ENCODE measurements at regions not wholly inside any gene's neighbourhood (a gene's known extent, or its start where the extent isn't known, plus 50 kb on each side); places are given as distances from the start of the nearest gene placed in this dataset.

DNA sequence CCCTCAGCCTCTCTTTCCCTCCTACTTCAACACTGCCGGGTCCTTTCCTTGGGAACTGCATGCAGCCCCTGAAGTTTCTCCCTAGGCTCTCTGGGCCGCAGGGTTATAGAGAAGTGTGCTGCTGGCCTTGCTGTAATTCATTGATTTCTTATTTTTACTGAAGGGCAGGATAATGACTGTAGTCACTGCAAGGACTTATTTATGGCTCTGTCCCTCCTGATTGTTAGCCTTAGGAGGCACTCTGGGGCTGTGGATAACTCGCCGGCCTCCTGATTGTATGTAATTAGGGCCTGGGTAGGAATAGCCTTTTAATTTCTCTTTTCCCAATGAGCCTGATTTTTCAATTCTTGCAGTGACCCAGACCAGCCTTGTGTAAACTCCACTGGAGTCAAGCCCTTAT lies 138.3 kb upstream of the CDH13 start:
- no peak for DNase-seq

DNA sequence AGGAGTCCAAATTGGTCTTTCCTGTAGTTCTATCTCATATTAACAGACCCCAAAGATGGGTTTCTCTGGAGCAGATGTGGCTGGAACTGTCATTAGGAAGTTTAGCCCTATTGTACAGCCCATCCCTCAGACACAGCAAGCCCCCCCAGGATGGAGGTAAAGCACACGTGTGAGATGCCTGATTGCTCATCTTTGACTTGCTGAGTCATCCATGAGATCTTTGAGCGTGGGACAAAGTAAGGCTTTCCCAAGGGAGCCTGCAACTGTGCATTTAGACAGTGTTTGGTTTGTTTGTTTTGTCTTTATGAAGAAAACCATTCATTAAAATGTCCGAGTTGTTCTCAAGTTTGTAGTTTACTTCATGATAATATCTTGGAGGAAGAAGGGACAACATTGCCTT lies 145.3 kb upstream of the CDH13 start:
- DNase-seq, result no peak

DNA sequence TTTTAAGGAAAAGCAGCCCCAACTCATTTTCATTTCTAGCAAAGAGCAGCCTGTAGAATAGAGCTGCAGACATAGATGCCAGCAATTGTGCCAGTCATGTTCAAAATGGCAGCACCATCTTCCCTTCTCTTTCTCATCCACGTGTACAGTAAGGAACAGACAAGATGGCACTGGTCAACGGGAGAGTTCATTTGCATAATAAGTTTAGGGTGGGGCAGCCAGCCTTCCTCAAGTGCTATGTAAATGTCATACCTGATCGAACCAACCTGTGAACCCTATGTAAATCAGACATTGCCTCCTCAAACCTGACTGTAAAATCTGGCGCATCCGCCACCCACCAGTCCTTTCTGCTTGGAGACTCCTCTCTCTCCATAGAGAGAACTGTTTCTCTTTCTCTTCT lies 150.0 kb upstream of the CDH13 start:
- no peak for DNase-seq

DNA sequence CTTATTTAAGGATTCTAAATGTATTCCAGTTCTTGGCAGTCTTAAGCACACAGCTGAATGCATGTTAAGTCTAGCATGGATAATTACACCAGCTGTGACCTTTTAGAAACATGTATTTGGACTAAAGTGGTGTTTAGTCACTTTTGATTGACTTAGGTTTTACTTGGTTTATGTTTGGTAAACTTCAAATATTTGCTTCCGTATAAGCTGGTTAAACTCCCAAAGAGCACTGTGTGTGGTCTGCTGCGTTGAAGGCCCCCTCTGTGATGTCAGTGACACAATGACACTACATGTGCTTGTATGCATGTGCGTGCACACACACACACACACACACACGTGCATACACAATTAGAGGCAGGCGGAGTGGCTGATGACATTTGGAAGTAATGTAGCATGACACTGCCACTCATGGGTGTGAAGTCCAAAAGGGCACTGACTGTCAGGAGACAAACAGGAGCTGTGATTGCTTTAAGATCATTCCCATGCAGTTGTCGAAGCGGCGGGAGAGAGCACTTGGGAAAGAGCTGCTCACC lies 156.1 kb upstream of the CDH13 start:
- no peak for DNase-seq

DNA sequence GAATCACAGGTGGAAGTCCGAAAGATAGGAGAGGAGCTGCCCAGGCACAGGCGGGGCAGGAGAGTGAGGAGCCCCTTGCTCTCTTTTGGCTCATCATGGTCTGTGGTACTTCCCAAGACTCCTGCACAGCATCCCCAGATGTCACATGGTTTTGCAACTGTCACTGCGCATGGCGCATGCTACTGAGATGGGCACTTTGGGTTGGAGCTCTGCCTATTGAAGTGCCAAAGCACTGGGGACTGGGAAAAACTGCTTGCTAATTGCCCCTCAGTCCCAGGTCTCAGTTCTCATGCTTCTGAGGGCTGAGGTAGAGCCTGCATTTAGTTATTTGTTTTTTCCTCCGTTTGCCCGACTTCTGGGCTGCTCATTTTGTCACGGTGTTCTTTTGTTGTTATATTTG lies 156.8 kb upstream of the CDH13 start:
- DNase-seq, result no peak

DNA sequence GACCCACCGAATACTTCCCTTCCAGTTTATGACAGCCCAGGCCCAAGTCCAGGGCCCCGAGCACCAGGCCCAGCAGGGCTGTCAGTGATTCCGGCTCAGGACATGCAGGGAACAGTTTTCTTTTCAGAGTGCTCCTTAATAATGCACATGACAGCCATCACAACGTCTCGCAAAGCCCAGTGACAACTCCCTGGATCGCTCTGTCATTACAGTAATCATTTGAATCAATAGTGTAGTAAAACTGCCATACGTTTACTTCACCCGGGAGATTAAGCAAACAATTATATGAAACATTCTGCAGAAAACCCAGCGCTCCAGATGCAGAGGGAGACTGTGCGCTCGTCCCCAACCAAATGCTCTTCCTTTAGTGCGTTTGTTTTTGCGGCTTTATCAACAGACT lies 162.6 kb upstream of the CDH13 start:
- no peak for DNase-seq

DNA sequence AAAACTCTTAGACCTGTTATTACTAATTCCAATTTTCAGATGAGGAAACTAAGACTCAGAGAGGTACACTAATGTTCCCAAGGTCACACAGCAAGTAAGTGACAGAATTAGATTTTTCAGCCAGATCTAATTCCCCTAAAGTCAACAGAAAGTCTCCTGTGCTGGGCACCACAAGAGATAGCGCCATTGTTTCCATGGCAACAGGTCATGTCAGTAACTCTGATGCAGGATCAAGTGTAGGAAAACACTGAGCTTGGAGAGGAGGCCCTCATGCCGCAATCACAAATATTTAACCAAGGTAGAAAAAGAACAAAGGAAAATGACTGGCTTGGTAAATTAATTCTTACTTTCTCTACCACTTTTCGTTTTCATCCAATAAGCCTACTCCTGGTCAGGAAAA lies 166.0 kb upstream of the CDH13 start:
- DNase-seq, result no peak

DNA sequence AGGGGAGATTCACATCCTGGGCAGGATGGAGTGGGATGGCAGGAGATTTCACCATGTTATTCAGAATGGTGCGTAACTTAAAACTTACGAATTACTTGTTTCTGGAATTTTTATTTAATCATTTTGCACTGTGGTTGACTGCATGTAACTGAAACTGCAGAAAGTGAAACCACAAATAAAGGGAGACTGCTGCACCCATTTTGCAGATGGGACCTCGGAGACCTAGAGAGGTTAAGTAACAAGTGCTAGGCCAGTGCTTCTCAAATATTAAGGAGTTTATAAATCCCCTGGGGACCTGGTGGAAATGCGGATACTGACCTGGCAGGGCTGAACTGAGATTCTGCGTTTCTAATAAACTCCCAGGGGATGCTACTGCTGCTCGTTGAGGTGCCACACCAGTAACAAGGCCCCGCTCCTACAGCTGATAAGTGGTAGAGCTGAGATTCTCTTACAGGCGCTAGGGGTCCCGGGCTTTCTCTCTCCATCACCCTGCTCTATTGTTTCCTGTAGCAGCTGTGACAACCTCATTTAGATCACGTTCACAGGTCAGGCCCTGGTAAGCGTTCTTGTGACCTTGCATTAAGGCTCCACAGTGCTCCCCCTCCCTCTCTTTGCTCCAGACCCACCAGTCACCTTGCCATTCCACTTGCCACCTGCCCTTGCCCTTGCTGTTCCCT lies 167.1 kb upstream of the CDH13 start:
- DNase-seq, result no peak

DNA sequence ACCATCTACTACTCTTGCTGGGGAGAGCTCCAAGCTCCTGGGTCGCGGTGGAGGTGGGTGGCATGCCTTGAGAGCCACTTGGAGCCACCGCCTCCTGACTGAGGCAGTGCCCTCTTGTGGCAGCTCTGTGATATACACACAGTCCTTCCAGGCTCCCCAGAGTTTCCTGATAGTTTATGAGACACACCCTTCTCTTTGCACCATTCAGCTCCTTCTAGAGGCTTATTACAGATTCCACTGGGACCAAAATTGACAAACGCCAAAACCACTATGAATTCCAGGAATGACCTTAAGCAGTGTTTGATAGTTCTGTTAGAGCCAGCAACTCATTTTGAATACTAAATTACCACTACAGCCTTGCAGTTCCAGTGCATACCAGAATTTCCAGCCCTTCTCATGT lies 170.1 kb upstream of the CDH13 start:
- peak; percentile 34 for DNase-seq

DNA sequence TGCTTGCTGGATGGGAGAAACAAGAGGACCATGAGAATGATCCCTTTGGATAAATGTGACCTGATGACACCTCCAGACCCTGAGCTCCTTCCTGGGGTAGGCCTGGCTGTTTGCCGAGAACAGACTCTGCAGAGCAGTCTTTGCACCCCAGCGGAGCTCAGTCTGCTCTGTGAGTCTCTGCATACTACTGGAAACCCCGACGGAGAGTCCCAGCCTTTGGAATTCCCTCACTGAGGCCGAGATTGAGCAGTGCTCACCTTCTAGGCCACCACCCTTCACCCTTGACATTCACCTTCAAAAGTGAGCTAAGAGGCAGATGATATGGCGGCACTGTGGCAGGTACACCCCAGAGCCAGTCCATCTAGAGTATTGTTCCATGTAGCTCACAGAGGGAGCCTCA lies 172.2 kb upstream of the CDH13 start:
- DNase-seq, result no peak

DNA sequence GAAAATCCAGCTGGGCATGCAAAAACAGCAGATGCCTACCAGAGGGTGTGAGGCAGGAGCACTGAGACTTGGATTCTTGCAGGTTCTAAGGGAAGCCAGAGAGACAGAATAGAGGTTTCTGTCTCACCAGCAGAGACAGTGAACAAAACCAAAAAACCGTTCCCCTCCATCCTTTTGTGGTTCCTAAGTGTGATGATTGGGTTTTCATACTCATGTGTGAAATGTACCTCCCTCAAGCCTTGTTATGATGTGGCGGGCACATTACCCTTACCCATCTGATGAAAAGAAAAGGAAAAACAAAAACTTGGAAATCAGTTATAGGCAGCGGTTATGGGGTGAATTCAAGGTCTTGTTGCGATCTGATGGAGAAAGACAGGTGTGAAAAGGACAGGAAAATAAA lies 172.6 kb upstream of the CDH13 start:
- DNase-seq, result no peak

DNA sequence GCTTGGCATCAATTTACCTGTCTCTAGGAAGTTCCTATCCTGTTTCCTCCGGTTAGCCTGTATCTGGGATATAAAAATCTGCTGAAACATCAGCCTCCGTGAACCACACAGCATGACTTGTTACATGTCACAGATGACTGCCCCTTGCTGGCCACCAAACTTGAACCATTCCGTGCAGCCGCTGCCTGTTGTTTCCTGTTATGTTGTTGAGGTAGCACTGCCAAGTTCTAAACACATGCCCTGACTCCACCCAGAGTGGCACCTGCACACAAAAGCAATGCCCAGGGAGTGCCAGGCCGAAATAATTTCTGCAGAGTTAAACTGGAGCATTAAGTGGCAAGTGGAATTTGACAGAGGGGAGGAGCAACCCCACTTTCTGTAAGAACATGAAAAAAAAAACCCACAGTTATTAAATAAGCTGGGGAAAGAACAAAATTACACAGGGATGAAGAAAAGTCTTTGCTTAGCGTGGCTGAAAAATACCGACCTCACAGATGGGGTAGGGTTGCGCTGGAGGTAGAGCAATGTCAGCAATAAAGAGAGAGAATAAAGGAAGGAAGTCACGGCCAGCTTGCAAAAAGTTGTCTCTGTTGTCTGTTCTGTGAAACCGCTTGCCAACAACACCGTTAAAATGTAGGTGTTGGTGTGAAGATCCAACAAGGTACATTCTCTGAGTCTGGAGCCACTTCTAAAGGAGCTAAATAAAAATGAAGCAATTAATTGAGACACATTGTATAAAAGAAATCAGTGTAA lies 174.6 kb upstream of the CDH13 start:
- DNase-seq, result peak; percentile 30

DNA sequence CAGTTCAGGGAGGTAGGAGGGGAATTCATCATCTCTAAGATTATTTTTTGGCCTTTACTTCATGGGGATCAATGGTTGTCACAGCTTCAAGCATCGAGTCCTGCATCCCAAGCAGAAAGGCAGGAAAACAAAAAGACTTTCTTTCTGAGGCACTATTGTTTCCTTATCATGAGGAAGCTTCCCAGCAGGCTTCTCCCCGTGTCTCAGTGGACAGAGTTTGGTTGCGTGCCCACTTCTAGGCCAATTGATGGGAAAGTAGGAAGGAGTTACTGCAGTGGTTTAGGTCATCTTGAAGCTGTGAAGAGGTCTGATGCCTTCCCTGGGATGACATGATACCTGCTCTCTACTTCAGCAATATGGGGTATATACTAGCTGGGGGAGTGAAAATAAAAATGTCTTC lies 175.3 kb upstream of the CDH13 start:
- no peak for DNase-seq

DNA sequence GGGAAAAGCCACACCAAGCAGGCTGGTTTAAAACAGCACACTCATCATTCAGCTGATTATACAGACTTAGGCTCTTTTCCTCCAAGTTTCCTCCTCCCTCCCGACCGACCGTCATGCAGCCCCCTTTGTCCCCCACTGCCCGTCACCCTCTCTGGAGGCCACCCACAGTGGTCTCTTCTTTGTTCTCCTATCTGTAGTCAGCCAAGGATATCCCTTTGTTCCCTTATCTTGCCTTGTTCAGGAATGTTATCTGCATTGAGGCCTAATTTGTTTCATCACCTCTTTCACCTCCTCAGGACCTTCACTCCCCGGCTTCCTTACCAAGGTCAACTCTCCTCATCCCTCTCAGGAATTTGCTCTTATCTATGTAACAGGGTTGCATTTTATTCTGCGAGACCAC lies 186.4 kb upstream of the CDH13 start:
- DNase-seq, result no peak

DNA sequence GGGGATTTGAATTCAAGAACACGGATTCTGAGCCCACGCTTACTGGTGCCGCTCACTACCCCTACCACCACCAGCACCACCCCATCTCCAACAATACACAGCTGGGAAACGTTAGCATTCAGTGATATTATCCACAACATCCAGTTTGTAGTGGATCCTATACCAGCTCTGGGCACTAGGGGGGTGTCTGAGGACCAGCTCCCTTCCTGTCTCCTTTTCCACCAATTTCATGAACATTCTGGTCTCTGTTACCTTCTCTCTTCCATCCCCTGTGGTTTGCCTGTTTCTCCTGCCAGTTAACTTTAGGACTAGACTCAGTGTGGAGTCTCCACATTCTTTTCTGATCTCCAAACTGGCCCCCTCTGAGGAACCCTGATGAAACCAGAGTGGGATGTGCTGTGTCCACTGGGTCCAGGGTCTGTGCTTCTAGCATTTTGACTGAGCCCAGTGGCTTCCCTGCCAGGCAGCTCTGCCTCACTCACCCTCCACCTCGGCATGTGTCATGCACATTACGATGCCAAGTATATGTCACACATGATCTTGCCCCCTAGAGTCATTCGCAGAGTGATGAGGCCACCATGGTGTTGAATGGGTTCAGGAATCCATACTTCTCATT lies 187.0 kb upstream of the CDH13 start:
- no peak for DNase-seq

DNA sequence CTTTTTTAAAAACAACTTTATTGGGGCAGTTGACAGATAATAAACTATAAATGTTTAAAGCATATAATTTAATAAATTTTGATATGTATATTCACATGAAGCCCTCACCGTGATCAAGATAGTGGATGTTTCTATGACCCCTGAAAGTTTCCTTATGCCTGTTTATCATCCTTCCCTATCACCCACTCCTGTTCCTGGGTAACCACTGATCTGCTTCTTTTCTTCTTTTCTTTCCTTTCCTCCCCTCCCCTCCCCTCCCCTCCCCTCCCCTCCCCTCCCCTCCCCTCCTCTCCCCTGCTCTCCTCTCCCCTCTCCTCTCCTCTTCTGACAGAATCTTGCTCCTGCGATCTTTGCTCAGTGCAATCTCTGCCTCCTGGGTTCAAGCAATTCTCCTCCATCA lies 193.7 kb upstream of the CDH13 start:
- no peak for DNase-seq

DNA sequence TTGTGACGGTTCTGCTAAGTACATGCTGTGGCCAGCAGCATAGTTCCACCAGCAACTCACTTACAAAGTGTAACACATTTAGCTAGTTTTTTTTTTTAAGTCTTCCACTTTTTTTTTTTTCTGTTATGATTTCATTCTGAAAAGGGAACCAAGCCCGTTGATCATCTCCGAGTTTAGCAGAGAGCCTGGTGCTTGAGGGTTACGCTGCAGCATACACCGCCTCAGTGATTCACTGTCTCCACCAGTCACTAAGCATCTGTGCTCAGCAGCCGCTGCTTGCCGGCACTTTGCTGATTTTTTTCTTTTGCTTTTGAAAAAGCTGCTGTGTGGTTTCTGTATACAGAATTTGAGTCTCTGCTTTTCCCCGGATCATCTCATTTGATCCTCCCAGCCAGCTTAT lies 194.5 kb upstream of the CDH13 start:
- DNase-seq, result no peak

DNA sequence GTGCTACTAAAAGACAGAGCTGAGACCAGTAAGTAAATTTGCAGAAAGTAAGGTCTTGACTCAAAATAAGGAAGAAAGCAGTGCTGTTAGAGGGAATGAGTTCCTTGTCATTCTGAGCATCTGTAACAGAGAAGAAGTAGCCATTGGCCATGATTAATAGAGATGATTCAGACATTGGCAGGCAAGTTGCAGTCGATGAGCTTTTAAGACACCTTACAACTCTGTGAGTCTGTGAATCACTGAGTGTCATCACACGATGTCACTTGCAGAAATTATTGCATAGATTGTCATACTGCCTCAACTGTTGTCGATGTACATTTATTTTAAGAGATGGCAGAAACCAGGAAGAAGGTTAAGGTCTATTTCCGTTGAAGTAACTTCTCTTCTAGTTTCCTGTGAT lies 201.1 kb upstream of the CDH13 start:
- DNase-seq, result no peak

DNA sequence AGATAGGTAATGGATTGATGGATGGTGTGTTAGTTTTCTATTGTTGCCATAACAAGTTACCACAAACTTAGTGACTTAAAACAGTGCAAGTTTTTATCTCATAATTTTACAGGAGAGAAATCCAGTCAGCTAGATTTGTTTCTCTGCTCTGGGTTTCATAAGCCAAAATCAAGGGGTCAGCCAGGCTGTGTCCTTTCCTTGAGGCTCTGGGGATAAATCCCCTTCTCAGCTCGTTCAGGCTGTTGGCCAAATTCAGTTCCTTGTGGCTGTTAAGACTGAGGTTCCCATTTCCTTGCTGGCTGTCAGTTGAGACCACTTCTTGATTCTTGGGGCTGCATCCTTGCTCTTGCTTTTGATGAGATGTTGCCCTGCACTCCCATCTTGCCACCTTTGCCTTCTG lies 204.9 kb upstream of the CDH13 start:
- DNase-seq, result no peak

DNA sequence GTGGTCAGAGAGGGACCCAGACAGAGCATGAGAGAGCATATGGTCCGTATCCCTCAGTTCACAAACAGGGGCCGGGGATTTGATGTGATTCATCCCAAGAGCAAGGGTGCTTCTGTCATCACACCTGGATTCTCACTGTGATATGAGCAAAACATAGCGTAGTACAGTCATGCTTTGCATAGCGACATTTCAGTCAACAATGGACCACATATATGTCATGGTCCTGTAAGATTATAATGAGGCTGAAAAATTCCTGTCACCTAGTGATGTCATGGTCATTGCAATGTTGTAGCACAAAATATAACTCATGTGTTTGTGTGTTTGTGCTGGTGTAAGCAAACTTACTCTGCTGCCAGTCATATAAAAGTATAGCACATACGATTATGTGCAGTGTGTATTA lies 207.4 kb upstream of the CDH13 start:
- DNase-seq, result no peak

DNA sequence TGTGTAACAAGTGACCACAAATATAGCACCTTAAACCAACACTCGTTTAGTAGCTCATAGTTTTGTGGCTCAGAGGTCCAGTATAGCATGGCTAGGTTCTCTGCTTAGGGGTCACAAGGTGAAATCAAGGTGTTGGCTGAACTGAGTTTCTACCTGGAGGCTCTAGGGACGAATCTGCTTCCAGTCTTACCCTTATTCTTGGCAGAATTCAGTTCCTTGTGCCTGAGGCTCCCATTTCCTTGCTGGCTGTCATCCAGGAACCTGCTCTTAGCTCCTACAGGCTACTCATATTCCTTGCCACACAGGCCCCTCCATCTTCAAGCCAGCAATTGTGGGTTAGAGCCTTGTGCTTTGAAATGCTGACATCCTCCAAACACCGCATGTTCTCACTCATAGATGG lies 212.3 kb upstream of the CDH13 start:
- DNase-seq, result no peak

DNA sequence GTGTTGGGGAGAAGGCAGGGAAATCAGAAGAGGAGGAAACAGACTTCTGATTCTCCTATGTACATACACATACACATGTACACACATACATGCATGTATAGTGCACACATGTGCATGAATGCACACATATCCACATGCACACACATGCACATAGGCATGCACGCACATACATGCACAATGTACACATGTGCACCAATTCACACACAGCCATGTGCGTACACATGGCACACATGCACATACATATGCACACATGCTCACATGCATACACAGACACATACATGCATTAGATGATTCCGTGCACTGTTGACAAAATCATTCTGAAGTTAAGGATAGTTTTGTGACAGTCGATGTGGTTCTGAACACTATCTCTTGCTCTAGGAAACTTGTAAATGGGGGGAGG lies 214.0 kb upstream of the CDH13 start:
- DNase-seq, result no peak

DNA sequence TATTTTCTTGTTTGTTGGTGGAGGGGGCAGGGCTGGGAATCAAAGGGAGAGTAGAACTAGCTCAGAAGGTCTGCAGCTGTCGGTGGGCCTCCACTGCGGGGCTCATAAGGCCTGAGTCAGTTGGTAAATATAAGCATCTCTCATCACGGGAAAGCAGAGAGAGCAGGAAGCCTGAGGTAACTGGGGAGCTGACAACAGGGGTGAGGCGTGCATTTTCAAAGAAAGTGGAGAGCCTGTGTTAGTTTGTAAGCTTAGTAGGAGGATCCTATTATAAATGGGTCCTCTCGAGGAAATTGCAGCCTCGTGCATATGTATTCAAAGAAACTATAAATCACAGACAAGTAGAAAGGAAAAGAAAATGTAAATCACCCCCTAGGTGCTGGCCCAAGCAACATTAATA lies 221.0 kb upstream of the CDH13 start:
- no peak for DNase-seq

DNA sequence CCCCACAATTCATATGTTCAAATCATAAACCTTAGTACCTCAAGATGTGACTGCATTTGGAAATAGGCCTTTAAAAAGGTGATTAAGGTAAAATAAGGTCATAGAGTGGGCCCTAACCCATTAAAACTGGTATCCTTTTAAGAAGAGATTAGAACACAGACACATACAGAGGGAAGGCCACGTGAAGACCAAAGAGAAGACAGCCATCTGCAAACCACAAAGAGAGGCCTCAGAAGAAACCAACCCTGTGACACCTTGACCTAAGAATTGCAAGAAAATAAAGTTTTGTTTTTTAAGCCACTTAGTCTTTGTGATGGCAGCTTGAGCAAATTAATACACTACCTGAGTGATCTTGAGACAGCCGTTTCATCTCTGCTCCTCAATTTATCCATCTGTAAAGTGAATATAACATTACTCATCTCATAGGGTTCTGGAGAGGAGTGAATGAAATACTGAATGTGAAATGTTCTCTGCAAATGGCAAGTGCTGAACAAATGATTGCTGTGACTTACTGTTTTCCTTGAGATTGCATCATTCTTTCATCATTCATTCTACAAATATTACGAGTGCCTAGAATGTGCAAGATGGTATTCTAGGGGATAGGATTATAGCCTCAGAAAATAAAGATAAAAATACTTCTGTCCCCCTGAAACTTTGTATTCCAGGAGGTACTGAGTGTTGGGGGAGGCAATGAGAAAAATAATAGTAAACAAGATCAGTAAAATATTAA lies 222.0 kb upstream of the CDH13 start:
- DNase-seq, result no peak

Measured in NCI-H1105 treated with DMSO at 0.1 percent for 48 hours (cell line).